PFSK-1 (cell line): ENCODE measurements at regions not wholly inside any gene's neighbourhood (a gene's known extent, or its start where the extent isn't known, plus 50 kb on each side); places are given as distances from the start of the nearest gene placed in this dataset.

Source experiments
- FOXP2 ChIP-seq: optimal IDR thresholded peaks from 2 replicates; pipeline ENCODE3; 2011; ENCODE audit warnings: borderline replicate concordance, control low read depth, inconsistent platforms; ENCODE audit not compliant: insufficient read depth; ENCODE audit errors: extremely low read length, extremely low read depth
- POLR2AphosphoS5 ChIP-seq: IDR thresholded peaks from 2 replicates; pipeline ENCODE4 v1.6.1; 2012; ENCODE audit warnings: low read depth, mild to moderate bottlenecking, control low read depth, low read length, moderate library complexity
- SIN3A ChIP-seq: IDR thresholded peaks from 2 replicates; pipeline ENCODE4 v1.6.1; 2012; ENCODE audit warnings: mild to moderate bottlenecking, low read length, moderate library complexity, borderline replicate concordance; ENCODE audit not compliant: insufficient read depth
- TAF1 ChIP-seq: IDR thresholded peaks from 2 replicates; pipeline ENCODE4 v1.6.1; 2012; ENCODE audit warnings: low read length, control low read depth, borderline replicate concordance; ENCODE audit not compliant: insufficient read depth
- TF ChIP-seq, protein P1 (sequence below), 2 experiments: IDR thresholded peaks; 2 replicates each; pipeline versions ENCODE4 v1.6.1 to v1.8.0; 2011 to 2012; ENCODE audit warnings: low read depth in 2 of 2, low read length in 2 of 2, control low read depth in 1 of 2, inconsistent platforms in 1 of 2, mild to moderate bottlenecking in 1 of 2, moderate library complexity in 1 of 2; ENCODE audit not compliant: insufficient read depth in 1 of 2

DNA sequence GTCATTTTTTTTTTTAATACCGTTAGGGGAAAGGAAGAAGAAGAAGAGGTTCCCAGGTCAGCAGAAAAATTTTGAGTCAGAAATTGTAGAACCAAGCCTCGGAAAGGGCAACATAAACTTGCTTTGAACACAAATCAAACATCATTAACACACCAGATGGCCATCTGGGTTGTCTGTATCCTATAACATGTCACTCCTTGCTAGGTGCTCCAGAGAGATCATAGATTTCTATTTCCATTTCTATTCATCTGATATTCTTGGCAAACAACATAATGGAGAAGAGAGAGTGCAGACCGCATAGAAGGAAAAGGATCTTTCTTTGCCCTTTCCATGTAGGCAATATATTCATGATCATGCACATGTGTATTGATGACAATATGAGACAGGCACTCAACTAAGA lies 129.5 kb upstream of the STT3B start:
- TF ChIP-seq SIN3A, result no peak
- TF ChIP-seq TAF1, result no peak
- TF ChIP-seq FOXP2, result no peak
- TF ChIP-seq, protein P1, sequence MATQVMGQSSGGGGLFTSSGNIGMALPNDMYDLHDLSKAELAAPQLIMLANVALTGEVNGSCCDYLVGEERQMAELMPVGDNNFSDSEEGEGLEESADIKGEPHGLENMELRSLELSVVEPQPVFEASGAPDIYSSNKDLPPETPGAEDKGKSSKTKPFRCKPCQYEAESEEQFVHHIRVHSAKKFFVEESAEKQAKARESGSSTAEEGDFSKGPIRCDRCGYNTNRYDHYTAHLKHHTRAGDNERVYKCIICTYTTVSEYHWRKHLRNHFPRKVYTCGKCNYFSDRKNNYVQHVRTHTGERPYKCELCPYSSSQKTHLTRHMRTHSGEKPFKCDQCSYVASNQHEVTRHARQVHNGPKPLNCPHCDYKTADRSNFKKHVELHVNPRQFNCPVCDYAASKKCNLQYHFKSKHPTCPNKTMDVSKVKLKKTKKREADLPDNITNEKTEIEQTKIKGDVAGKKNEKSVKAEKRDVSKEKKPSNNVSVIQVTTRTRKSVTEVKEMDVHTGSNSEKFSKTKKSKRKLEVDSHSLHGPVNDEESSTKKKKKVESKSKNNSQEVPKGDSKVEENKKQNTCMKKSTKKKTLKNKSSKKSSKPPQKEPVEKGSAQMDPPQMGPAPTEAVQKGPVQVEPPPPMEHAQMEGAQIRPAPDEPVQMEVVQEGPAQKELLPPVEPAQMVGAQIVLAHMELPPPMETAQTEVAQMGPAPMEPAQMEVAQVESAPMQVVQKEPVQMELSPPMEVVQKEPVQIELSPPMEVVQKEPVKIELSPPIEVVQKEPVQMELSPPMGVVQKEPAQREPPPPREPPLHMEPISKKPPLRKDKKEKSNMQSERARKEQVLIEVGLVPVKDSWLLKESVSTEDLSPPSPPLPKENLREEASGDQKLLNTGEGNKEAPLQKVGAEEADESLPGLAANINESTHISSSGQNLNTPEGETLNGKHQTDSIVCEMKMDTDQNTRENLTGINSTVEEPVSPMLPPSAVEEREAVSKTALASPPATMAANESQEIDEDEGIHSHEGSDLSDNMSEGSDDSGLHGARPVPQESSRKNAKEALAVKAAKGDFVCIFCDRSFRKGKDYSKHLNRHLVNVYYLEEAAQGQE (IDR thresholded peaks at IDR 0.05; ENCODE audit: insufficient read depth in 1 of 2, low read depth in 2 of 2, low read length in 2 of 2), result no peak
- TF ChIP-seq POLR2AphosphoS5, result no peak

DNA sequence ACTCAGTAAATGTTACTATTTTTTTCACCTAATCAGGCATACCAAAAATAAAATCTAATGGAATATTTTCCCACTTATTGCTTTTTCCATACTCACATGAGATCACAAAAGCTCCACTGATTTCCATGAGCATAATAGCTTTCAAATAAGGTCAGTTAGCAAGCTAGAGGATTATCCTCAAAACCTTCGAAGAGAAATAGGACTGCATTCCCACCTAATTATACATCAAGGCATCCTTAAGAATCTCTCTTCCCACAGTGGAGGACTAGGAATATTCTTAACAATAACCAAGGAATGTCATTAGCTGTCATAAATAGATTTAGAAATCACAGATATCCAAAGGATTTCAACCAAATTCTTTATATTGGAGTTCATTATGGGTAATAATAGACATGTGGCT lies 127.9 kb upstream of the STT3B start:
- TF ChIP-seq, protein P1 (IDR thresholded peaks at IDR 0.05; ENCODE audit: insufficient read depth in 1 of 2, low read depth in 2 of 2, low read length in 2 of 2), result no peak
- TF ChIP-seq FOXP2 (no peak), TAF1 (no peak), SIN3A (no peak), POLR2AphosphoS5 (no peak)

DNA sequence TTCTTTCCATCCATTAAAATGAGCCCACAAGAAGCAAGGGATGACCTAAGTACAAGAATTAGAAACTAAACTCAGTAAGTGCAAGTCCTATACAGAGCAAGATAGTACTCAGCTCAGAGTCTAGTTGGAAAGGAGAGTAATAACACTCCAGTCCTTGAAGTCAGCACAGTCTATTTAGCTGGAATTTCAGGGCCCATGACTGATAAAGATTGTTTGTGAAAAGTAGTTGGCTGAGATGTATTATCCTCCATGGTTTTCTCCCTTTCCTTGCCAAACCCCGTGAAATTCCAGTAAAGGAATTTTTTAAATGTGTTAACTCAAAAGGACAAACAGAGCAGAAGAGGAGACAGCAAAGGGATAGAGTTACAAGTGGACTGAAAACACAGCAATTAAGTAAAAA lies 127.2 kb upstream of the STT3B start:
- TF ChIP-seq SIN3A (no peak), POLR2AphosphoS5 (no peak), TAF1 (no peak), FOXP2 (no peak)
- TF ChIP-seq, protein P1 (IDR thresholded peaks at IDR 0.05; ENCODE audit: insufficient read depth in 1 of 2, low read depth in 2 of 2, low read length in 2 of 2), result no peak

DNA sequence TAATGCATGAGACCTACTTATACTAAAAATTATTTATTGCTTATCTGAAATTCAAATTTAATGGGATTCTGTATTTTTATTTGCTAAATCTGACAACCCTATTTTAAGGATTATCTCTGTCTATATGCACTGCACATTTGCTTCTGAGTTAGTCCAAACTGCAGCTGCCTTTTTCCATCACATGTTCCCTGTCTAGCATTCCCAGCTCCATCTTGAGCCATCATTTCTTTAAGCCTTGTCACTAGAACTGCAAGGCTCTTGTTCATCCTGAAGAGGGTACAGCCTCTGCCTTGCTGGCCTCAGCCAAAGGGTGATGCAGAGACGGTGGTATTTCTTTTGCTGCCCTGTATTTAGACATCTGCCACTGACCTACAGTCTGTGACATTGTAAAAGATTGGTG lies 125.8 kb upstream of the STT3B start:
- TF ChIP-seq TAF1, result no peak
- no peak for TF ChIP-seq FOXP2
- no peak for TF ChIP-seq SIN3A
- TF ChIP-seq, protein P1 (IDR thresholded peaks at IDR 0.05; ENCODE audit: insufficient read depth in 1 of 2, low read depth in 2 of 2, low read length in 2 of 2), result no peak
- TF ChIP-seq POLR2AphosphoS5, result no peak

DNA sequence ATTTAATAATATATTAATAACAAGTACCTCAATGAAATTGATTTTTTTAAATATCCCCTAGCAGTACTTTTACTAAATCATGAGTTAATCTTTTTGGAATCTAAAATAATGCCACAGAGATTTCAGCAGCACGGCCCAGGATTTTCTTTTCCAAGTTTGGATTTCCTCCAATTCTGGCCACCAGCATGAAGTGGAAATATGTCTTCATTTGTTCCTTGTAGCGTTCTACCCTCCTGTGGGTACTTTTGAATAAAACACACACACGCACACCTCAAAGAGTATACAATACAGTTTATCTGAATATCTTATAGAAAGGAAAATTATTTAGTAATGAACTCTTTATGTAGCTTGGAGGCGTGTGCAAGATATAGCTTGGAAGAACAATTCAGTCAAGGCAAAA lies 125.1 kb upstream of the STT3B start:
- TF ChIP-seq FOXP2, result no peak
- no peak for TF ChIP-seq POLR2AphosphoS5
- TF ChIP-seq SIN3A, result no peak
- TF ChIP-seq, protein P1 (IDR thresholded peaks at IDR 0.05; ENCODE audit: insufficient read depth in 1 of 2, low read depth in 2 of 2, low read length in 2 of 2), result no peak
- no peak for TF ChIP-seq TAF1
